ENCODE measurements at regions not wholly inside any gene's neighbourhood (a gene's known extent, or its start where the extent isn't known, plus 50 kb on each side); places are given as distances from the start of the nearest gene placed in this dataset.

- DNase-seq (ENCODE audit: low read depth in 2 of 2), result no peak
- no peak for TF ChIP-seq CTCF (IDR thresholded peaks at IDR 0.05; ENCODE audit: low read depth, low read length)
- H3K4me3 ChIP-seq (replicated peaks in 1 of 2; ENCODE audit: low read depth in 2 of 2, low read length in 2 of 2), result no peak overlapping the region
Measured at GRCh38 chr12:30106204-30106965, 322.6 kb upstream of the TMTC1 start.

- H3K4me3 ChIP-seq (replicated peaks in 1 of 2; ENCODE audit: low read depth in 2 of 2, low read length in 2 of 2), result no peak overlapping the region
- no peak for TF ChIP-seq CTCF (IDR thresholded peaks at IDR 0.05; ENCODE audit: low read depth, low read length)
- DNase-seq (ENCODE audit: low read depth in 2 of 2), result no peak
Measured at GRCh38 chr12:30105505-30105904, 321.8 kb upstream of the TMTC1 start.

GRCh38 chr12:30104971-30105370 lies 321.2 kb upstream of the TMTC1 start:
- no peak overlapping the region for H3K4me3 ChIP-seq (replicated peaks in 1 of 2; ENCODE audit: low read depth in 2 of 2, low read length in 2 of 2)
- TF ChIP-seq CTCF (IDR thresholded peaks at IDR 0.05; ENCODE audit: low read depth, low read length), result no peak
- no peak for DNase-seq (ENCODE audit: low read depth in 2 of 2)

- DNase-seq (ENCODE audit: low read depth in 2 of 2), result no peak
- H3K4me3 ChIP-seq (replicated peaks in 1 of 2; ENCODE audit: low read depth in 2 of 2, low read length in 2 of 2), result no peak overlapping the region
- TF ChIP-seq CTCF (IDR thresholded peaks at IDR 0.05; ENCODE audit: low read depth, low read length), result no peak
Measured at GRCh38 chr12:30100741-30101140, 317.0 kb upstream of the TMTC1 start.

- no peak for DNase-seq (ENCODE audit: low read depth in 2 of 2)
Measured at GRCh38 chr12:30098677-30099076, 314.9 kb upstream of the TMTC1 start.

GRCh38 chr12:30095511-30095910 lies 311.8 kb upstream of the TMTC1 start:
- no peak for DNase-seq (ENCODE audit: low read depth in 2 of 2)
- H3K4me3 ChIP-seq (replicated peaks in 1 of 2; ENCODE audit: low read depth in 2 of 2, low read length in 2 of 2), result no peak overlapping the region
- TF ChIP-seq CTCF (IDR thresholded peaks at IDR 0.05; ENCODE audit: low read depth, low read length), result no peak

More at GRCh38 chr12:30098677-30099076, 314.9 kb upstream of the TMTC1 start:
- no peak overlapping the region for H3K4me3 ChIP-seq (replicated peaks in 1 of 2; ENCODE audit: low read depth in 2 of 2, low read length in 2 of 2)
- no peak for TF ChIP-seq CTCF (IDR thresholded peaks at IDR 0.05; ENCODE audit: low read depth, low read length)
